Mucosa of descending colon (tissue), 3 donors: ENCODE measurements at regions not wholly inside any gene's neighbourhood (a gene's known extent, or its start where the extent isn't known, plus 50 kb on each side); places are given as distances from the start of the nearest gene placed in this dataset.

ENCODE experiments used
- ATAC-seq: fragments of 200-7000 bp; cut with Tn5 transposase; one replicate; pipeline ENCODE4 v1.9.1; 2020; ENCODE audit warnings: mild to moderate bottlenecking, moderate library complexity
- DNase-seq, 3 donors: peaks; one replicate each; pipeline ENCODE4 v3.0.0-alpha.2; 2020
- H3K36me3 ChIP-seq: fragments of 200-600 bp; one replicate; pipeline ENCODE4 v1.8.0; 2021; ENCODE audit warnings: low read depth, mild to moderate bottlenecking
- H3K4me1 ChIP-seq: fragments of 200-600 bp; one replicate; pipeline ENCODE4 v1.8.0; 2021; ENCODE audit warnings: low read depth, mild to moderate bottlenecking
- H3K4me3 ChIP-seq: fragments of 200-600 bp; one replicate; pipeline ENCODE4 v1.8.0; 2021; ENCODE audit warnings: mild to moderate bottlenecking
- H3K9me3 ChIP-seq: fragments of 200-600 bp; one replicate; pipeline ENCODE4 v1.8.0; 2021; ENCODE audit warnings: mild to moderate bottlenecking
- intact Hi-C, 2 donors: fragments of 100-400 bp; cut with DNase I in 1 of 2; cut with micrococcal nuclease in 1 of 2; formaldehyde crosslinking; loops; one replicate each; pipeline versions ENCODE4 v1.11.0 to v1.11.1; 2022; cut with DNase I, micrococcal nuclease
- TF ChIP-seq, protein P1 (sequence below): fragments of 200-600 bp; IDR thresholded peaks from one replicate; pipeline ENCODE4 v1.8.0; 2022; ENCODE audit warnings: antibody characterized with exemption, mild to moderate bottlenecking
- donor health status: DM: no; HTN: no; CAD: no; lungs with moderate emphysema.
- donor health status: DM: no; HTN: no; CAD: no.
- donor health status: DM: no; HTN: yes; CAD: no.

DNA sequence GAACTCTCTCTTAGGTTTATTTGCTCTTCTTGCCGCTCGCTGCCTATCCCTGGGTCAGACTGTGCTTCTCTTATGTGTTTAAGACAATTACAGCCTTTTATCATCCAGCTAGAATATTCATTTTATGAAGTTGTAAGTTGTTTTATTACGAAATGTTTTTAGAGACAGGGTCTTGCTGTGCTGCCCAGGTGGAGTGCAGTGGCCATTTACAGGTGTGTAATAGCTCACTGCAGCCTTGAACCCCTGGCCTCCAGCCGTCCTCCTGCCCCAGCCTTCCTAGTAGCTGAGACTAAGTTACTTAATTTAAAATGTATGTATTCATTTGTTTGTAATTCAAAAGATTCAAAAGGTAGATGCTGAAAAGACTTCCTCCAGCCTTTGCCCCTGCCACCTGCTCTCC is 99.0 kb upstream of the KIF26B start:
- no peak for DNase-seq
- TF ChIP-seq, protein P1, sequence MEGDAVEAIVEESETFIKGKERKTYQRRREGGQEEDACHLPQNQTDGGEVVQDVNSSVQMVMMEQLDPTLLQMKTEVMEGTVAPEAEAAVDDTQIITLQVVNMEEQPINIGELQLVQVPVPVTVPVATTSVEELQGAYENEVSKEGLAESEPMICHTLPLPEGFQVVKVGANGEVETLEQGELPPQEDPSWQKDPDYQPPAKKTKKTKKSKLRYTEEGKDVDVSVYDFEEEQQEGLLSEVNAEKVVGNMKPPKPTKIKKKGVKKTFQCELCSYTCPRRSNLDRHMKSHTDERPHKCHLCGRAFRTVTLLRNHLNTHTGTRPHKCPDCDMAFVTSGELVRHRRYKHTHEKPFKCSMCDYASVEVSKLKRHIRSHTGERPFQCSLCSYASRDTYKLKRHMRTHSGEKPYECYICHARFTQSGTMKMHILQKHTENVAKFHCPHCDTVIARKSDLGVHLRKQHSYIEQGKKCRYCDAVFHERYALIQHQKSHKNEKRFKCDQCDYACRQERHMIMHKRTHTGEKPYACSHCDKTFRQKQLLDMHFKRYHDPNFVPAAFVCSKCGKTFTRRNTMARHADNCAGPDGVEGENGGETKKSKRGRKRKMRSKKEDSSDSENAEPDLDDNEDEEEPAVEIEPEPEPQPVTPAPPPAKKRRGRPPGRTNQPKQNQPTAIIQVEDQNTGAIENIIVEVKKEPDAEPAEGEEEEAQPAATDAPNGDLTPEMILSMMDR, result no peak
- intact Hi-C loops, result no loop called here
- Histone ChIP-seq H3K36me3 (no peaks in the 10 kb centered on the region), H3K4me3 (no peak overlapping the region), H3K9me3 (no peaks in the 10 kb centered on the region), H3K4me1 (peaks cover 6% of the 10 kb centered on the region)
- ATAC-seq, result no peak

DNA sequence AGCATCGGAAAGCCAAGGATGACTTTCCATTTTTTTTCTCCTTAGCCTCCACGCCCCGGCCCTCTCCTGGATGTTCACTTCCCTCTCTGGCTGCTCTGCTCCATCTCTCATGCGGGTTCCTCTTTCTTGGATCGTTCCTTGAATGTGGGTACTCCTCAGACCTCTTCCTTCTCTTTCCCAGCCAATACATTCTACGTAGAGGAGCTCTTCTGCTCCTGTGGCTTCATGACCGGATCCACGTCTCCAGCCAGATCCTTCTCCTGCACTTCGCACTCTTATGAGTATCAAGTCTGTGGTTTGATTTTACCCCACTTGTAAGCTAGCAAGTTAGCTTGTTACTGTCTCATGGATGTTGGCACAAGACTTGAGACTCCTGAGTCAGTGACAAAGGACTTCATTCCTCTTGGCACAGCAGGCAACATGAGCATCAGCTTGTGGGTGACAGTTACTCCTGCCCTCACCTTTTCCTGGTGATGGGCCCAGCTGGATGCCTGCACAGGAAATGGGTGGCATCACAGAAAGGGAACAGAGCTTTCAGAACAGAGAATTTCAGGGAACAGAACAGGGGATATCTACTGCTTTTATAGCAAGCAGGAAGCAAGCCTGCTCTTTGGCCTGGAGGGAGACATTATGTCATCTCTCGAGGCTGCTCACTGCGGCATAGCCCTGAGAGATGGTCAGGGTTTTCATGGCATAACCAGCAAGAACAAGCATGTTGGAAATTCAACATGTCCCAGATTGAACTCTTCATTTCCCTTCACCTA is 100.1 kb upstream of the KIF26B start:
- Histone ChIP-seq H3K4me1 (no peaks in the 10 kb centered on the region), H3K36me3 (no peaks in the 10 kb centered on the region), H3K4me3 (no peak overlapping the region), H3K9me3 (no peaks in the 10 kb centered on the region)
- peak; percentile 38 for ATAC-seq
- intact Hi-C loops, result no loop called here
- no peak for DNase-seq
- TF ChIP-seq, protein P1, result no peak

DNA sequence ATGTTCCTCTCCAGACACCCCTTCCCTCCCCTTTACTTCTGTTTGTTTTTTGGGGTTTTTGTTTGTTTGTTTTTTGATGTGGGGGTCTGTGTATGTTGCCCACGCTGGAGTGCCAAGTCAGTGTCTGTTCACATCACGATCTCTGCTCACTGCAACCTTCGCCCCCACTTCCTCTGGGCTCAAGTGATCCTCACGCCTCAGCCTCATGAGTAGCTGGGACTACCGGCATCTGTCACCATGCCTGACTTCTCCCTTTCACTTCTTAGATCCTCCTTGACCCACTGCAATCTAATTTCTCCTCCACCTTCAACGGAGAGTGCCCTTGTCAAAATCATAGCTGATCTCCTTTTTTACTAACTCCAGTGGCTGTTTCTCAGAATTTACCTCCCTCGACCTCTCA is 100.7 kb upstream of the KIF26B start:
- intact Hi-C loops, result no loop called here
- Histone ChIP-seq H3K36me3 (no peaks in the 10 kb centered on the region), H3K4me1 (no peaks in the 10 kb centered on the region), H3K9me3 (no peaks in the 10 kb centered on the region), H3K4me3 (no peak overlapping the region)
- TF ChIP-seq, protein P1, result no peak
- ATAC-seq (peak; percentile 39), DNase-seq (no peak)

DNA sequence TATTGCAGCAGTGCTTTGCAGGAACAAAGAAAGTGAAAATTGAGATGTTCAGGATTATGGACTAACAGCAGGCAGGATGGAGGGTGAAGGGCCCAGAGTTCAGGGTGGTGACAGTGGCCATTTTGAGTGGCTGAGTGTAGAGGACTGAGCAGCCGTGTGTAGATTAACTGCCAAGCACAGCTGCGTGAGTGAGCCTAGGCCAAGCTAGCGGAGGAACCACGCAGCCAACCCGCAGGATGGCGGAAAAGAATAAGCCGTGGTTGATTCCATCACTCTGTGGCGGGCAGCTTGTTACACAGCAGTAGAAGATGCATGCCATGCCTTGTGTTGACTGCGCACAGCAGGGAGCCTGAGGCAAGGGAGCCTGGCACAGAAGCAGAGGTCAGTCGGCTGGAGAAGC is 102.5 kb upstream of the KIF26B start:
- DNase-seq, result no peak
- Histone ChIP-seq H3K4me1 (no peaks in the 10 kb centered on the region), H3K36me3 (no peaks in the 10 kb centered on the region), H3K4me3 (no peak overlapping the region), H3K9me3 (no peaks in the 10 kb centered on the region)
- TF ChIP-seq, protein P1, result no peak
- no peak for ATAC-seq
- intact Hi-C loops, result no loop called here

DNA sequence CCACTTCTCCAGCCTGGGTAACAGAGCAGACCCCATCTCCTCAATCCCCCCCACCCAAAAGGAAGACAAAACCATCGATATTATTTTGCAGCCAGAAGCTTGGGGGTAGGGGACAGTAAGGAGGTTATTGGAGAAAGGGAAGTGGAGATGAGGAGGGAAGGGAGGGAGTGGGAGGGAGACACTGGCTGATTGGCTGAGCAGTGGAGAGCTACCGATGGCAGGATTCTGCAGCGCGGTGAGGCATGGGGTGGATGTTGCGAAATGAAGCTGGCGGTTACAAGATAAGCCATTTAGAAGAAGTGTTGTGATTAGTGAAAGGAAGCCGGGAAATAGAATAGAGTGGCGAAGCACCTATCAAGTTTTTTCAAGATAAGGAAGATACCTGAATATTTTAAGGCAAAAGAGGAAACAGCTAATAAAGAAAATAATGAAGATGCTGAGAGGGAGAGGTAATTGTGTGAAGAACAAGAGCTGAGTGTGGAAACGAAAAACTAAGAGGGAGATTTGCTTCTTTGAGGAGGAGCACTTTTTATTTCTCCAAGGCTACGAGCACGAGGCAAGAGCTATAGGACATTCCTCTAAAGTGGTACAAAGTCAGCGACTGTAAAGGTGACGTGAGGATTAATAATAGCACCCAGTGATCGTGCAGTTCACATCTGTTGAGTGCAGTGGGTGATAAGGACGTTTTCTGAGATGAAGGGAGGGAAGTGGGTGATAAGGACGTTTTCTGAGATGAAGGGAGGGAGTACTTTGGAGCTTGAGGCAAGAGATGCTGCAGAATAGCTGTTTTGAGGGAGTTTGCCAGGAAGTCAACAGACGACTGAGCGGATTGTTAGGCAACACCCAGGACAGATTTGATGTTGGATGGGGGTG is 103.2 kb upstream of the KIF26B start:
- TF ChIP-seq, protein P1, result no peak
- Histone ChIP-seq H3K9me3 (no peaks in the 10 kb centered on the region), H3K4me1 (no peaks in the 10 kb centered on the region), H3K36me3 (no peaks in the 10 kb centered on the region), H3K4me3 (no peak overlapping the region)
- DNase-seq (no peak), ATAC-seq (no peak)
- intact Hi-C loops, result no loop called here
